Stimulated activated naive CD8-positive, alpha-beta T cell treated with anti-CD3 and anti-CD28 coated beads, Interleukin-15, amount 100 ng/mL, for 72 hours (primary cell): ENCODE measurements at regions not wholly inside any gene's neighbourhood (a gene's known extent, or its start where the extent isn't known, plus 50 kb on each side); places are given as distances from the start of the nearest gene placed in this dataset.
A peak's percentile ranks its signal among the peaks of the same experiment; 100 is the strongest.

Experiments
- ATAC-seq: fragments of 150-1000 bp; cut with Tn5 transposase; 2 replicates; pipeline ENCODE4 v1.10.0; 2021; ENCODE audit warnings: mild to moderate bottlenecking, moderate library complexity
- DNase-seq, 2 donors: peaks; one replicate each; pipeline ENCODE4 v3.0.0; 2021 to 2022
- H3K27ac Mint-ChIP-seq, 2 donors: one replicate each; pipeline ENCODE4 v1.8.0; 2022; ENCODE audit warnings: mild to moderate bottlenecking in 2 of 2, mixed read lengths in 2 of 2, moderate library complexity in 2 of 2
- H3K27me3 Mint-ChIP-seq: one replicate; pipeline ENCODE4 v1.8.0; 2022; ENCODE audit warnings: mixed read lengths
- H3K4me1 Mint-ChIP-seq: one replicate; pipeline ENCODE4 v1.8.0; 2022; ENCODE audit warnings: mild to moderate bottlenecking, mixed read lengths
- H3K4me3 Mint-ChIP-seq, 2 donors: one replicate each; pipeline ENCODE4 v1.8.0; 2022; ENCODE audit warnings: mild to moderate bottlenecking in 2 of 2, mixed read lengths in 2 of 2, moderate library complexity in 1 of 2
- H3K9me3 Mint-ChIP-seq, 2 donors: one replicate each; pipeline ENCODE4 v1.8.0; 2022; ENCODE audit warnings: mixed read lengths in 2 of 2

- no peaks in the 10 kb centered on the region for H3K9me3 Mint-ChIP-seq
- no peak for DNase-seq
- no peak for ATAC-seq
- H3K4me3 Mint-ChIP-seq: no peak overlapping the region
- peaks cover 60% of the 10 kb centered on the region for H3K4me1 Mint-ChIP-seq
- peak overlapping the region in 1 of 2 donors; percentile 2 for H3K27ac Mint-ChIP-seq
- peaks cover 26% of the 10 kb centered on the region for H3K27me3 Mint-ChIP-seq
Observed at GRCh38 chr9:89750117-89750791, 145.4 kb downstream of the GADD45G start.

- Mint-ChIP-seq H3K4me1 (peaks cover 50% of the 10 kb centered on the region), H3K27ac (no peak overlapping the region), H3K4me3 (no peak overlapping the region)
Observed at GRCh38 chr9:89751079-89751825, 146.4 kb downstream of the GADD45G start.

GRCh38 chr9:89752154-89752553, 147.3 kb downstream of the GADD45G start:
- H3K27ac Mint-ChIP-seq: no peak overlapping the region
- H3K9me3 Mint-ChIP-seq: no peaks in the 10 kb centered on the region
- peaks cover 20% of the 10 kb centered on the region for H3K27me3 Mint-ChIP-seq
- H3K4me3 Mint-ChIP-seq: no peak overlapping the region
- DNase-seq (no peak), ATAC-seq (no peak)
- peaks cover 41% of the 10 kb centered on the region for H3K4me1 Mint-ChIP-seq

More at GRCh38 chr9:89751079-89751825, 146.4 kb downstream of the GADD45G start:
- H3K9me3 Mint-ChIP-seq: no peaks in the 10 kb centered on the region
- ATAC-seq (no peak), DNase-seq (no peak)
- peaks cover 21% of the 10 kb centered on the region for H3K27me3 Mint-ChIP-seq

- Mint-ChIP-seq H3K27me3 (peaks cover 20% of the 10 kb centered on the region), H3K4me1 (peaks cover 32% of the 10 kb centered on the region), H3K4me3 (no peak overlapping the region), H3K9me3 (no peaks in the 10 kb centered on the region), H3K27ac (no peak overlapping the region)
- ATAC-seq: peak; percentile 65
- DNase-seq: no peak
Observed at GRCh38 chr9:89753472-89754055, 148.8 kb downstream of the GADD45G start.

GRCh38 chr9:89754193-89754592, 149.4 kb downstream of the GADD45G start:
- DNase-seq: no peak
- no peak for ATAC-seq
- Mint-ChIP-seq H3K4me1 (peaks cover 26% of the 10 kb centered on the region), H3K9me3 (no peaks in the 10 kb centered on the region), H3K27me3 (peaks cover 17% of the 10 kb centered on the region), H3K4me3 (no peak overlapping the region), H3K27ac (no peak overlapping the region)

GRCh38 chr9:89755821-89756220, 151.0 kb downstream of the GADD45G start:
- Mint-ChIP-seq H3K27ac (peak overlapping the region in 1 of 2 donors; percentile 64), H3K4me3 (no peak overlapping the region), H3K27me3 (peaks cover 12% of the 10 kb centered on the region), H3K4me1 (peaks cover 20% of the 10 kb centered on the region), H3K9me3 (no peaks in the 10 kb centered on the region)
- DNase-seq (no peak), ATAC-seq (no peak)

- Mint-ChIP-seq H3K27ac (no peak overlapping the region), H3K9me3 (no peaks in the 10 kb centered on the region), H3K4me3 (no peak overlapping the region), H3K27me3 (peaks cover 12% of the 10 kb centered on the region), H3K4me1 (peaks cover 20% of the 10 kb centered on the region)
- DNase-seq (no peak), ATAC-seq (no peak)
Observed at GRCh38 chr9:89756891-89757537, 152.2 kb downstream of the GADD45G start.

- Mint-ChIP-seq H3K27me3 (peaks cover 12% of the 10 kb centered on the region), H3K9me3 (no peaks in the 10 kb centered on the region), H3K27ac (no peak overlapping the region), H3K4me1 (peaks cover 19% of the 10 kb centered on the region), H3K4me3 (no peak overlapping the region)
- DNase-seq: no peak
- no peak for ATAC-seq
Observed at GRCh38 chr9:89757776-89758528, 153.1 kb downstream of the GADD45G start.

GRCh38 chr9:89759572-89759971, 154.8 kb downstream of the GADD45G start:
- DNase-seq (no peak), ATAC-seq (no peak)
- no peaks in the 10 kb centered on the region for H3K9me3 Mint-ChIP-seq
- peaks cover 5% of the 10 kb centered on the region for H3K4me1 Mint-ChIP-seq
- no peak overlapping the region for H3K27ac Mint-ChIP-seq
- H3K27me3 Mint-ChIP-seq: peaks cover 12% of the 10 kb centered on the region
- H3K4me3 Mint-ChIP-seq: no peak overlapping the region

GRCh38 chr9:89760123-89760522, 155.3 kb downstream of the GADD45G start:
- H3K9me3 Mint-ChIP-seq: no peaks in the 10 kb centered on the region
- no peak for DNase-seq

GRCh38 chr9:89764217-89764616, 159.4 kb downstream of the GADD45G start:
- H3K9me3 Mint-ChIP-seq: no peaks in the 10 kb centered on the region

More at GRCh38 chr9:89760123-89760522, 155.3 kb downstream of the GADD45G start:
- Mint-ChIP-seq H3K4me3 (no peak overlapping the region), H3K27ac (no peak overlapping the region), H3K4me1 (peaks cover 5% of the 10 kb centered on the region), H3K27me3 (peaks cover 12% of the 10 kb centered on the region)
- no peak for ATAC-seq

GRCh38 chr9:89765211-89765946, 160.6 kb downstream of the GADD45G start:
- DNase-seq: no peak
- Mint-ChIP-seq H3K27ac (peak overlapping the region; percentile 31 to 62), H3K4me1 (no peaks in the 10 kb centered on the region), H3K9me3 (no peaks in the 10 kb centered on the region), H3K27me3 (no peaks in the 10 kb centered on the region), H3K4me3 (no peak overlapping the region)
- no peak for ATAC-seq

More at GRCh38 chr9:89764217-89764616, 159.4 kb downstream of the GADD45G start:
- Mint-ChIP-seq H3K27me3 (no peaks in the 10 kb centered on the region), H3K27ac (peak overlapping the region in 1 of 2 donors; percentile 52), H3K4me3 (no peak overlapping the region), H3K4me1 (no peaks in the 10 kb centered on the region)
- DNase-seq (no peak), ATAC-seq (no peak)

- no peak overlapping the region for H3K4me3 Mint-ChIP-seq
- no peaks in the 10 kb centered on the region for H3K27me3 Mint-ChIP-seq
- ATAC-seq (no peak), DNase-seq (no peak)
- H3K27ac Mint-ChIP-seq: no peak overlapping the region
- no peaks in the 10 kb centered on the region for H3K9me3 Mint-ChIP-seq
- peaks cover 5% of the 10 kb centered on the region for H3K4me1 Mint-ChIP-seq
Observed at GRCh38 chr9:89766991-89767390, 162.2 kb downstream of the GADD45G start.

GRCh38 chr9:89768051-89768450, 163.2 kb downstream of the GADD45G start:
- Mint-ChIP-seq H3K27ac (no peak overlapping the region), H3K4me3 (no peak overlapping the region), H3K9me3 (no peaks in the 10 kb centered on the region), H3K27me3 (no peaks in the 10 kb centered on the region), H3K4me1 (peaks cover 5% of the 10 kb centered on the region)
- no peak for ATAC-seq
- DNase-seq: no peak
